ENCODE measurements at regions not wholly inside any gene's neighbourhood (a gene's known extent, or its start where the extent isn't known, plus 50 kb on each side); places are given as distances from the start of the nearest gene placed in this dataset.

GRCh38 chr10:7100032-7100702 lies 310.7 kb downstream of the SFMBT2 start:
- no peak for DNase-seq

GRCh38 chr10:7098160-7098762 lies 312.6 kb downstream of the SFMBT2 start:
- Histone ChIP-seq H3K4me3 (no peak overlapping the region), H3K9ac (ENCODE audit: low read depth in 2 of 2, low read length in 2 of 2) (no peak overlapping the region), H3K4me1 (no peaks in the 10 kb centered on the region), H3K27me3 (no peaks in the 10 kb centered on the region), H3K27ac (no peak overlapping the region), H3K36me3 (no peaks in the 10 kb centered on the region), H3K9me3 (no peaks in the 10 kb centered on the region)
- intact Hi-C loops (cut with DNase I), result no loop called here
- DNase-seq, result no peak
- TF ChIP-seq CTCF (IDR thresholded peaks at IDR 0.05), result no peak

More at GRCh38 chr10:7100032-7100702, 310.7 kb downstream of the SFMBT2 start:
- H3K9ac ChIP-seq (ENCODE audit: low read depth in 2 of 2, low read length in 2 of 2), result no peak overlapping the region
- H3K9me3 ChIP-seq, result no peaks in the 10 kb centered on the region
- no peaks in the 10 kb centered on the region for H3K4me1 ChIP-seq
- H3K27ac ChIP-seq, result no peak overlapping the region
- no peak overlapping the region for H3K4me3 ChIP-seq
- intact Hi-C loops (cut with DNase I), result no loop called here
- no peak for TF ChIP-seq CTCF (IDR thresholded peaks at IDR 0.05)
- no peaks in the 10 kb centered on the region for H3K36me3 ChIP-seq
- no peaks in the 10 kb centered on the region for H3K27me3 ChIP-seq

GRCh38 chr10:7094781-7095180 lies 316.1 kb downstream of the SFMBT2 start:
- Histone ChIP-seq H3K27ac (no peak overlapping the region), H3K36me3 (no peaks in the 10 kb centered on the region), H3K4me3 (no peak overlapping the region), H3K27me3 (no peaks in the 10 kb centered on the region), H3K4me1 (no peaks in the 10 kb centered on the region), H3K9me3 (no peaks in the 10 kb centered on the region), H3K9ac (ENCODE audit: low read depth in 2 of 2, low read length in 2 of 2) (no peak overlapping the region)
- intact Hi-C loops (cut with DNase I), result no loop called here
- no peak for TF ChIP-seq CTCF (IDR thresholded peaks at IDR 0.05)
- no peak for DNase-seq

- no peak overlapping the region for H3K4me3 ChIP-seq
- intact Hi-C loops (cut with DNase I), result no loop called here
- H3K4me1 ChIP-seq, result no peaks in the 10 kb centered on the region
- H3K36me3 ChIP-seq, result no peaks in the 10 kb centered on the region
- no peaks in the 10 kb centered on the region for H3K27me3 ChIP-seq
- no peak overlapping the region for H3K27ac ChIP-seq
- H3K9ac ChIP-seq (ENCODE audit: low read depth in 2 of 2, low read length in 2 of 2), result no peak overlapping the region
- DNase-seq, result no peak
- H3K9me3 ChIP-seq, result no peaks in the 10 kb centered on the region
- TF ChIP-seq CTCF (IDR thresholded peaks at IDR 0.05), result no peak
Observed at GRCh38 chr10:7093368-7093767, 317.5 kb downstream of the SFMBT2 start.

GRCh38 chr10:7092603-7093002 lies 318.2 kb downstream of the SFMBT2 start:
- no peaks in the 10 kb centered on the region for H3K36me3 ChIP-seq
- no peaks in the 10 kb centered on the region for H3K27me3 ChIP-seq
- H3K4me1 ChIP-seq, result no peaks in the 10 kb centered on the region
- no peak overlapping the region for H3K9ac ChIP-seq (ENCODE audit: low read depth in 2 of 2, low read length in 2 of 2)
- H3K27ac ChIP-seq, result no peak overlapping the region
- intact Hi-C loops (cut with DNase I), result no loop called here
- no peak overlapping the region for H3K4me3 ChIP-seq
- no peak for TF ChIP-seq CTCF (IDR thresholded peaks at IDR 0.05)
- no peak for DNase-seq
- no peaks in the 10 kb centered on the region for H3K9me3 ChIP-seq
